MG63 (cell line): ENCODE measurements at regions not wholly inside any gene's neighbourhood (a gene's known extent, or its start where the extent isn't known, plus 50 kb on each side); places are given as distances from the start of the nearest gene placed in this dataset.

Experiments
- DNase-seq: peaks from one replicate; pipeline ENCODE4 v3.0.0-alpha.2; 2020
- H3K27me3 ChIP-seq: fragments of 250-450 bp; sonication (Bioruptor Pico); 2 replicates; pipeline ENCODE4 v1.5.1; 2020; ENCODE audit warnings: mild to moderate bottlenecking, moderate library complexity
- H3K36me3 ChIP-seq: fragments of 250-450 bp; sonication (Bioruptor Pico); 2 replicates; pipeline ENCODE4 v1.5.1; 2020; ENCODE audit warnings: mild to moderate bottlenecking, moderate library complexity
- H3K4me3 ChIP-seq: fragments of 250-450 bp; sonication (Bioruptor Pico); 2 replicates; pipeline ENCODE4 v1.5.1; 2020; ENCODE audit warnings: mild to moderate bottlenecking, moderate library complexity
- H3K9me3 ChIP-seq: fragments of 250-450 bp; sonication (Bioruptor Pico); 2 replicates; pipeline ENCODE4 v1.5.1; 2020; ENCODE audit warnings: mild to moderate bottlenecking, moderate library complexity

- Histone ChIP-seq H3K27me3 (no peaks in the 10 kb centered on the region), H3K4me3 (no peak overlapping the region), H3K9me3 (no peaks in the 10 kb centered on the region), H3K36me3 (no peaks in the 10 kb centered on the region)
- DNase-seq: no peak
Measured at GRCh38 chr6:50591135-50591534, 122.2 kb upstream of the TFAP2D start.

GRCh38 chr6:50600280-50600679 lies 113.0 kb upstream of the TFAP2D start:
- no peaks in the 10 kb centered on the region for H3K27me3 ChIP-seq
- H3K4me3 ChIP-seq: no peak overlapping the region
- no peaks in the 10 kb centered on the region for H3K9me3 ChIP-seq
- no peak for DNase-seq
- H3K36me3 ChIP-seq: no peaks in the 10 kb centered on the region

GRCh38 chr6:50602292-50602691 lies 111.0 kb upstream of the TFAP2D start:
- no peaks in the 10 kb centered on the region for H3K27me3 ChIP-seq
- no peak for DNase-seq
- H3K9me3 ChIP-seq: no peaks in the 10 kb centered on the region
- H3K4me3 ChIP-seq: no peak overlapping the region
- no peaks in the 10 kb centered on the region for H3K36me3 ChIP-seq

- H3K9me3 ChIP-seq: no peaks in the 10 kb centered on the region
- no peak for DNase-seq
- no peak overlapping the region for H3K4me3 ChIP-seq
- no peaks in the 10 kb centered on the region for H3K36me3 ChIP-seq
- H3K27me3 ChIP-seq: no peaks in the 10 kb centered on the region
Measured at GRCh38 chr6:50608421-50608820, 104.9 kb upstream of the TFAP2D start.

GRCh38 chr6:50610562-50610961 lies 102.8 kb upstream of the TFAP2D start:
- H3K9me3 ChIP-seq: no peaks in the 10 kb centered on the region; the same call in 1 of the 2 replicates
- no peak overlapping the region for H3K4me3 ChIP-seq
- DNase-seq: no peak
- H3K27me3 ChIP-seq: no peaks in the 10 kb centered on the region
- no peaks in the 10 kb centered on the region for H3K36me3 ChIP-seq

- H3K4me3 ChIP-seq: no peak overlapping the region
- no peaks in the 10 kb centered on the region for H3K9me3 ChIP-seq
- no peaks in the 10 kb centered on the region for H3K36me3 ChIP-seq
- DNase-seq: no peak
- H3K27me3 ChIP-seq: no peaks in the 10 kb centered on the region
Measured at GRCh38 chr6:50635429-50635828, 77.9 kb upstream of the TFAP2D start.

GRCh38 chr6:50637267-50637666 lies 76.1 kb upstream of the TFAP2D start:
- DNase-seq: no peak
- Histone ChIP-seq H3K4me3 (no peak overlapping the region), H3K36me3 (no peaks in the 10 kb centered on the region), H3K27me3 (no peaks in the 10 kb centered on the region), H3K9me3 (no peaks in the 10 kb centered on the region)

- no peak for DNase-seq
- Histone ChIP-seq H3K4me3 (no peak overlapping the region), H3K9me3 (no peaks in the 10 kb centered on the region), H3K27me3 (no peaks in the 10 kb centered on the region), H3K36me3 (no peaks in the 10 kb centered on the region)
Measured at GRCh38 chr6:50649086-50649485, 64.2 kb upstream of the TFAP2D start.

GRCh38 chr6:50653253-50653652 lies 60.1 kb upstream of the TFAP2D start:
- Histone ChIP-seq H3K27me3 (no peaks in the 10 kb centered on the region), H3K9me3 (no peaks in the 10 kb centered on the region), H3K4me3 (no peak overlapping the region), H3K36me3 (no peaks in the 10 kb centered on the region)
- DNase-seq: no peak

- no peaks in the 10 kb centered on the region for H3K27me3 ChIP-seq
- no peak for DNase-seq
- H3K9me3 ChIP-seq: no peaks in the 10 kb centered on the region
- H3K4me3 ChIP-seq: no peak overlapping the region
- H3K36me3 ChIP-seq: no peaks in the 10 kb centered on the region
Measured at GRCh38 chr6:50654155-50654554, 59.2 kb upstream of the TFAP2D start.

- no peaks in the 10 kb centered on the region for H3K9me3 ChIP-seq
- no peak overlapping the region for H3K4me3 ChIP-seq
- no peaks in the 10 kb centered on the region for H3K27me3 ChIP-seq
- DNase-seq: no peak
- H3K36me3 ChIP-seq: no peaks in the 10 kb centered on the region
Measured at GRCh38 chr6:50655848-50656453, 57.4 kb upstream of the TFAP2D start.

GRCh38 chr6:50657513-50657912 lies 55.8 kb upstream of the TFAP2D start:
- Histone ChIP-seq H3K27me3 (no peaks in the 10 kb centered on the region), H3K36me3 (no peaks in the 10 kb centered on the region), H3K9me3 (no peaks in the 10 kb centered on the region), H3K4me3 (no peak overlapping the region)
- DNase-seq: peak; percentile 8

GRCh38 chr6:50658561-50658960 lies 54.8 kb upstream of the TFAP2D start:
- no peaks in the 10 kb centered on the region for H3K36me3 ChIP-seq
- no peaks in the 10 kb centered on the region for H3K9me3 ChIP-seq
- H3K27me3 ChIP-seq: no peaks in the 10 kb centered on the region
- no peak overlapping the region for H3K4me3 ChIP-seq
- no peak for DNase-seq

GRCh38 chr6:50661636-50662035 lies 51.7 kb upstream of the TFAP2D start:
- Histone ChIP-seq H3K36me3 (no peaks in the 10 kb centered on the region), H3K27me3 (no peaks in the 10 kb centered on the region), H3K4me3 (no peak overlapping the region), H3K9me3 (no peaks in the 10 kb centered on the region)
- DNase-seq: peak; percentile 5
